Nephron progenitor cell (in vitro differentiated cells): ENCODE measurements at regions not wholly inside any gene's neighbourhood (a gene's known extent, or its start where the extent isn't known, plus 50 kb on each side); places are given as distances from the start of the nearest gene placed in this dataset.
"Not testable (repeated sequence)": the region's sequence is repeated elsewhere in the genome, so short reads cannot be mapped to it uniquely, and the experiment has no call there.

Experiments used
- DNase-seq: peaks from one replicate; pipeline ENCODE4 v3.0.0; 2021
- H3K27ac Mint-ChIP-seq: 2 replicates; pipeline ENCODE4 v1.8.0; 2021; ENCODE audit warnings: mild to moderate bottlenecking, moderate library complexity, mixed read lengths
- H3K27me3 Mint-ChIP-seq: 2 replicates; pipeline ENCODE4 v1.8.0; 2021; ENCODE audit warnings: mild to moderate bottlenecking, low read depth, mixed read lengths; ENCODE audit not compliant: poor library complexity
- H3K36me3 Mint-ChIP-seq: 2 replicates; pipeline ENCODE4 v1.8.0; 2021; ENCODE audit warnings: low read depth, mixed read lengths
- H3K4me1 Mint-ChIP-seq: 2 replicates; pipeline ENCODE4 v1.8.0; 2021; ENCODE audit warnings: mixed read lengths
- H3K4me3 Mint-ChIP-seq: 2 replicates; pipeline ENCODE4 v1.8.0; 2021; ENCODE audit warnings: mild to moderate bottlenecking, moderate library complexity, mixed read lengths
- H3K9me3 Mint-ChIP-seq: 2 replicates; pipeline ENCODE4 v1.8.0; 2021; ENCODE audit warnings: mild to moderate bottlenecking, moderate library complexity, mixed read lengths
- CTCF ChIP-seq: fragments of 200-600 bp; sonication (generic); IDR thresholded peaks from 2 replicates; pipeline ENCODE4 v1.5.0; 2021; ENCODE audit warnings: antibody characterized with exemption

- no peak for TF ChIP-seq CTCF
- H3K27ac Mint-ChIP-seq = no peak overlapping the region
- no peak overlapping the region for H3K4me3 Mint-ChIP-seq
- no peaks in the 10 kb centered on the region for H3K9me3 Mint-ChIP-seq
- no peaks in the 10 kb centered on the region for H3K36me3 Mint-ChIP-seq
- H3K27me3 Mint-ChIP-seq = no peaks in the 10 kb centered on the region
- H3K4me1 Mint-ChIP-seq = no peaks in the 10 kb centered on the region
- no peak for DNase-seq
Observed at GRCh38 chr14:37810094-37810801, 214.8 kb downstream of the TTC6 start.

GRCh38 chr14:37813732-37814131 lies 218.3 kb downstream of the TTC6 start:
- DNase-seq = no peak
- Mint-ChIP-seq H3K9me3 (no peaks in the 10 kb centered on the region), H3K27ac (no peak overlapping the region), H3K36me3 (no peaks in the 10 kb centered on the region), H3K4me3 (no peak overlapping the region), H3K4me1 (peaks cover 5% of the 10 kb centered on the region), H3K27me3 (no peaks in the 10 kb centered on the region)
- TF ChIP-seq CTCF = no peak

GRCh38 chr14:37816135-37816534 lies 220.7 kb downstream of the TTC6 start:
- Mint-ChIP-seq H3K4me1 (peaks cover 5% of the 10 kb centered on the region), H3K36me3 (no peaks in the 10 kb centered on the region), H3K4me3 (no peak overlapping the region), H3K27me3 (no peaks in the 10 kb centered on the region), H3K9me3 (no peaks in the 10 kb centered on the region), H3K27ac (no peak overlapping the region)
- DNase-seq = no peak
- TF ChIP-seq CTCF = no peak

GRCh38 chr14:37816743-37817295 lies 221.4 kb downstream of the TTC6 start:
- no peaks in the 10 kb centered on the region for H3K36me3 Mint-ChIP-seq
- H3K27ac Mint-ChIP-seq = no peak overlapping the region
- H3K9me3 Mint-ChIP-seq = no peaks in the 10 kb centered on the region
- DNase-seq = no peak
- TF ChIP-seq CTCF = no peak
- no peaks in the 10 kb centered on the region for H3K27me3 Mint-ChIP-seq
- no peak overlapping the region for H3K4me3 Mint-ChIP-seq
- peaks cover 5% of the 10 kb centered on the region for H3K4me1 Mint-ChIP-seq

- Mint-ChIP-seq H3K4me1 (peaks cover 5% of the 10 kb centered on the region), H3K27ac (no peak overlapping the region)
Observed at GRCh38 chr14:37819155-37820015, 224.0 kb downstream of the TTC6 start.

GRCh38 chr14:37820810-37821209 lies 225.4 kb downstream of the TTC6 start:
- H3K27ac Mint-ChIP-seq, H3K4me3 Mint-ChIP-seq, H3K27me3 Mint-ChIP-seq: not testable (repeated sequence)

More at GRCh38 chr14:37819155-37820015, 224.0 kb downstream of the TTC6 start:
- no peak for DNase-seq
- H3K36me3 Mint-ChIP-seq = no peaks in the 10 kb centered on the region
- no peak for TF ChIP-seq CTCF
- H3K27me3 Mint-ChIP-seq = no peaks in the 10 kb centered on the region
- H3K4me3 Mint-ChIP-seq = no peak overlapping the region
- no peaks in the 10 kb centered on the region for H3K9me3 Mint-ChIP-seq

More at GRCh38 chr14:37820810-37821209, 225.4 kb downstream of the TTC6 start:
- not testable (repeated sequence) for H3K4me1 Mint-ChIP-seq, DNase-seq, H3K9me3 Mint-ChIP-seq, H3K36me3 Mint-ChIP-seq
